HG03159 (cell line): ENCODE measurements at regions not wholly inside any gene's neighbourhood (a gene's known extent, or its start where the extent isn't known, plus 50 kb on each side); places are given as distances from the start of the nearest gene placed in this dataset.
"Not testable (repeated sequence)": the region's sequence is repeated elsewhere in the genome, so short reads cannot be mapped to it uniquely, and the experiment has no call there.

Source experiments
- ATAC-seq: cut with Tn5 transposase; IDR thresholded peaks from one replicate; pipeline ENCODE4 v1.9.1; 2021; ENCODE audit warnings: mild to moderate bottlenecking, moderate library complexity; ENCODE audit not compliant: unreplicated experiment

- no peak for ATAC-seq
Observed at GRCh38 chr18:55695091-55695490, 107.1 kb upstream of the TCF4 start.

- ATAC-seq = no peak
Observed at GRCh38 chr18:55694291-55694690, 106.3 kb upstream of the TCF4 start.

- ATAC-seq = no peak
Observed at GRCh38 chr18:55688030-55688429, 100.0 kb upstream of the TCF4 start.

- no peak for ATAC-seq
Observed at GRCh38 chr18:55687106-55687505, 99.1 kb upstream of the TCF4 start.

GRCh38 chr18:55685638-55686037 is 97.6 kb upstream of the TCF4 start:
- no peak for ATAC-seq

- ATAC-seq = no peak
Observed at GRCh38 chr18:55672574-55673361, 84.8 kb upstream of the TCF4 start.

- no peak for ATAC-seq
Observed at GRCh38 chr18:55665506-55665905, 77.5 kb upstream of the TCF4 start.

- not testable (repeated sequence) for ATAC-seq
Observed at GRCh38 chr18:55664758-55665400, 76.9 kb upstream of the TCF4 start.

GRCh38 chr18:55663891-55664290 is 75.9 kb upstream of the TCF4 start:
- ATAC-seq = no peak

GRCh38 chr18:55658598-55658997 is 70.6 kb upstream of the TCF4 start:
- ATAC-seq = no peak

GRCh38 chr18:55657572-55658331 is 69.8 kb upstream of the TCF4 start:
- ATAC-seq = no peak

GRCh38 chr18:55654986-55655385 is 67.0 kb upstream of the TCF4 start:
- no peak for ATAC-seq

GRCh38 chr18:55651236-55651635 is 63.2 kb upstream of the TCF4 start:
- ATAC-seq = no peak

- no peak for ATAC-seq
Observed at GRCh38 chr18:55650363-55650870, 62.4 kb upstream of the TCF4 start.

- ATAC-seq = no peak
Observed at GRCh38 chr18:55647331-55647730, 59.3 kb upstream of the TCF4 start.

GRCh38 chr18:55642191-55642590 is 54.2 kb upstream of the TCF4 start:
- ATAC-seq = no peak

- no peak for ATAC-seq
Observed at GRCh38 chr18:55641486-55641885, 53.5 kb upstream of the TCF4 start.
